ENCODE measurements at regions not wholly inside any gene's neighbourhood (a gene's known extent, or its start where the extent isn't known, plus 50 kb on each side); places are given as distances from the start of the nearest gene placed in this dataset.
A peak's percentile ranks its signal among the peaks of the same experiment; 100 is the strongest.

DNA sequence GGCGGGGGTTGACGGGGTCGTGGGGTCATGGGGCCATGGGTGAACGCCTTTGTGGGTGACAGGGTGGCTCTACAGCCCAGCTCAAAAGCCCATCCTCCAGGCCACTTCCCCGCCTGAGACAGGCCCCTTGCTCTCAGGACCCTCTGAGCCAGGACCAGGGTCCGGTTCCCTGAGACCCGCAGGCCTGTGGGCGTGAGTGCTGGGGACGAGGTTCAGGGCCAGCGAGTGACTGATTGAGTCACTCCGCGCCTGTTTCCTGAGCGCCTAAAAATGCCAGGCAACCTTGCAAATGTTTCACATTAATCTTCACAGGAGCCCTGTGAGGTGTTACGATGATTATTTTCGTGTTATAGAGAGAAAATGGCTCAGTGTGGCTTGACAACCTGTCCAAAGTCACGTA, 97.8 kb downstream of the ZNF674 start:
- DNase-seq, result peak in 1 of 3 donors; percentile 29

DNA sequence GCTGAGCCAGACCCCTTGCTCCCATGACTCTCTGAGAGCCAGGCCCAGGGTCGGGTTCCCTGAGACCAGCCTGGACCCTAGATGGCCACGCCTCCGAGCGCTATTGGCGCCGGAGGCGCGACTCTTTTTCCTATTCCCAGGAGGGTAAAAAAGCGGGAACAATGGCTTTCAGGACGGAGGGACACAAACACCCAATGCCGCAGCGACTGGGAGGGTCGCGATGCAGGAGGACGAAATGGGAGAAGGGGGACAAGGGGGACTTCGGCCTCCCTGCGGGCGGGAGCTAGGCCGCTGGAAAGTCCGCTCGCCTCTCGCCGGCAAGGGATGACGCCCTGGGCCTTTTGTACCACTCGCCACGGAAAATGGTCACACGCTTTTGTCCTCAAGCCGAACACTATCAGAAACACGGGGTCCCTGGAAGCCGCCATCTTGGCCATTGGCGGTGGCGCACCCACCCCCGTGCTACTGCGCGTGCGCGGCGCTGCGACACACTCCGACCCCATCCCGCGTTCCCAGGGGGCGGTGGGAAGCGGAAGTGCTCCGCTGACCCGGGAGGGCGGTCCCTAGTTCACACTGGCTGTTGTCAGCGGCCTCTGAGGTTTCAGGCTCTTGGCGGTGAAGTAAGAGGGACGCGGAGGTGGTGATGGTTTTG, 98.4 kb downstream of the ZNF674 start:
- DNase-seq, result peak; percentile 91 to 95 (median 91)

DNA sequence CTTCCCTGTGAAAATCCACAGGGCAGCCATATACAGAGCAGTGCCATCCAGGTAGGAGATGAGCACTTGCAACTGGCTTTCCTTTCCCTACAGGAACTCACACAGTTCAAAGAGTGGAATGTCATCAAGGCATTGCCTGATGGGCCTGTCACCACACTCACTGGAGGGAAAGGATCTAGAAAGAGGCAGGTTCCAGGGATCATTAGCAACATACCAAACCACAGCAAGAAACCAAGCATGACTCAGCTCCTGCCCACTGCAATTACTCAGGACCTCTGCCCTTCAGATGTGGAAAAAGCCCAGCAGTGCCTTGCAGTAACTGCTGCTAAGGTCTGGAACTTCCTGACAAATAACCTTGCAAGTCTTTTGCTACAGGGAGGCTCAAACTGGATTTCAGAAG, 101.2 kb downstream of the ZNF674 start:
- peak; percentile 70 to 84 (median 76) for DNase-seq

DNA sequence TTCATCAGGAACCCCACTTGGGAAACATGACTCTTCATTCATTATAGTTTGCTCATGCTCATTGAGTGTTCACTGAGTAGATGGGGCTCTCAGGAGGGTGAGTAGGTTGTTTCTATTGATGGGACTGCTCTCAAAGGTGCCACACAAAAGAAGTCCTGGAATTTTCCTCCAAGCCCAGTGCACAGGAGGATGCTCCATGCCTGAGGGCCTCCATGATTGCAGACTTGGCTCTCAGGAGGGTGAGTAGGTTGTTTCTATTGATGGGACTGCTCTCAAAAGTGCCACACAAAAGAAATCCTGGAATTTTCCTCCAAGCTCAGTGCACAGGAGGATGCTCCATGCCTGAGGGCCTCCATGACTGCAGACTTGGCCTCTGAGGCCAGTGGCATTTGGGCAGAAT, 108.5 kb downstream of the ZNF674 start:
- DNase-seq, result no peak

DNA sequence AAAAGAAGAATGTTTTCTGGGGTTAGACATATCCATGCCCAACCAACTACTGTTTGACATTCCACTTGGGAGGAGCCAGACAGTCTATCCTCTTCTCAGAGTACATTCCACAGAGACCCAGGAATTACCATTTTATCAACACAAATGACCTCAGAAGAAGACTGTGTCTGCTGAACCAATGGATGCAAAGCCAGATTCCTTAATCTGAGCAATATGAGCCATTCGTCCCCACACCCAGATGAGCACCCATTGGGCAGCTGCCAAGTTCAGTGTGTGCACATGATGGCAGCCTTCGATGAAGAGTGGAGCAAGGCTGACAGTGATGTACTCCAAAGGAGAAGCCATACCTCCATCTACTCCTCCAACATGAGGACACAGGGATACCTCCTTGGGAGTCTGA, 111.3 kb downstream of the ZNF674 start:
- DNase-seq, result no peak

DNA sequence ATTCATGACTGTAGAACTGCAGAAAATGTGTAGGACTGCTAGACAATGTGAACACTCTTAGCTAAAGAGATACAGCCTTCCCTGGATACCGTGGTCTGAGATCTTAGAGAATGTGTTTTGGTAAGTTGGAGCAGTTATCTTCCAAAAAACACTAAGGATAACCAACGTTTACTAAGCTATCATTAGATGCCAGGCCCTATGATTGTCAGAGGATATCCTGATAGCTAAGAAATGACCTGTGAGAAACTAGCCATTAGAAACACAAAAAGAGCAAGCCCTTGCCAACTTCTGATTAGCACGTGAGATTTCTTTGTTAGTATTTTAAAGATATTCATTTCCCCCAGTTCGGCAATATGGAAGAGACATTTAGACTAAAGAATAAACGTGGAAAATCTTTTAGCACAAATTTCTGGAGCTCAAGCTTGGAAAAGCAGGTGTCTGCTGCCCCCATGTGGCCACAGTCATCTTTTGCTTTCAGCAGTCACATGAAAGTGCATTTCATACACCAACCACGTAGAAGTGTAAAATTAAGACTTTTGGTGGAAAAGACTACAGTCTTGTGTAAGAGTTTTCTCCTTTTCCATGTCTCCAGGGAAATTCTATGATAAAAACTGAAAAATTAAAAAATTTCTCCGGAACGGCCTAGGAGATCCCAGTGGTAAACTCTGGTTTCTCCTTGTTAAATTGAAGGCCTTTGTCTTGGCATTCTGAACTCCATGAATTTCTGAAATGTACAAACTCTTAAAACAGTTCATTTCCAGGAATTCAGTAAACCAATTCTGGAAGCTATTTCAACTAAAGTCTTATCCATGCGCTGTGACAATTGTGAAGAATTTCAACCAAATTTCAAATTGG, 136.4 kb downstream of the ZNF674 start:
- peak; percentile 59 to 77 (median 76) for DNase-seq

DNA sequence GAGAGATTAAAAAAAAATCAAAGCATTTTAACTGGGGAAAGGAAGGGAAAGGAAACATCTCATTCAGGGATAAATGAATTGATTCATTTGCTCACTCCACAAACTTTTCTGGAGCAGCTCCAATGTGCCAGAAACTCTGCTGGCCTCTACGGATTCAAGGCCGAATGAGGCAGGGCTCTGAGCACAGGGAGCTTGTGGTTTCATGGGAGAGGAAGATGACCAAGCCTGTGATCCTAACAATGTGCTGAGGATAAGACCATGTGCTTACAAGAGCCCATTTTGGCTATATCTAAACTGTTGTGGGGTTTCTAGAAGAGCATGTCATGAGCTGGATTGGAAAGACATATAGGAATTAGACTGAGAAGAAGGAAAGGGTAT, 137.5 kb downstream of the ZNF674 start:
- DNase-seq, result no peak

DNA sequence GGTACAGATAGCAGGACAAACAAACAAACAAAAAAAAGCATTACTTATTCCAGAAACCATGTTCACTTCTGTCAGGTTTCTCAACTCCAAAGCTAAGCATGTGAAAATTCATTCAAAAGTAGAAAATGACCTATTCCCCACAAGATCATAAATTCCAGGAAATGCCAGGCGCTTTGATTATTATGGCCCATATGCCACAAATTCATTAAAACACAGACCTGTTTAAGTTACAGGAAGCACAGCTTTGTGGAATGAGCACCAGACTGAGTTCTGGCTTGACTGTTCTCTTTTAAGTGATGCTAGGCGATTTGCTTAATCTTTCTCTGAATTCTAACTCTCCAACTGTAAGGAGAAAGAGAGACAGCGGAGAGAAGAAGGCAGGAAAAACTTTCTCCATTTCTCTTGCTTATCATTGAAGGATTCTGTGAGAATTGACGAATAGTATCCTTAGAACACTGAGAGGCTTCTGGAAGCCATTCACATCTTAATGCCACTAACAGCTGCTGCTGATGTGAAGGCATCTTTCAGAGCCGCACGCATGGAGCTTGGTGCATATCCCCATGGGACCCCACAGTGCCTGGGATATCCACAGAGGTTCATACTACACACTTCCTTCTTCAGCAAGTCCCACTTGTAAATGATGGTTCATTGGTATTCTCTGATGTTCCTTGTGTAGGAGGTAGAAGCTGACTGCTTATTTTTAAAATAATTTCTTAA, 138.0 kb downstream of the ZNF674 start:
- DNase-seq, result no peak

DNA sequence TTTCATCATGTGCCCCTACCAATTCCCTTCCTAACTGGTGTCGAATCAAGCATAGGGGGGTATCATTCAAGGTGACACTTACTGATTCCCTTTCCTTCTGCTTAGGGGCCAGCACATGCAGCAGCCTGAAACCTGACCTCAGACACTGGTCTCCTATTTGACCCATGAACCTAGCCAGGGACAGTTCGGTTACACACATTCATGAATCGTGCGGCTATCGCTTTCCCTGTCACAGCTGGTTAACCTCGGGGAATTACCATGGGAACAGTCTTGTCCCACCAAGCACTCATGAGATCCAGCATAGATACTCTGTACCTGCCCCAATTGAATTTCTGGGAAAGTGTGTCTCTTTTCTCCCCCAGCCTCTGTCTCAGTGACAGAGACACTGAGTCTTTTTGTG, 140.4 kb downstream of the ZNF674 start:
- no peak for DNase-seq

DNA sequence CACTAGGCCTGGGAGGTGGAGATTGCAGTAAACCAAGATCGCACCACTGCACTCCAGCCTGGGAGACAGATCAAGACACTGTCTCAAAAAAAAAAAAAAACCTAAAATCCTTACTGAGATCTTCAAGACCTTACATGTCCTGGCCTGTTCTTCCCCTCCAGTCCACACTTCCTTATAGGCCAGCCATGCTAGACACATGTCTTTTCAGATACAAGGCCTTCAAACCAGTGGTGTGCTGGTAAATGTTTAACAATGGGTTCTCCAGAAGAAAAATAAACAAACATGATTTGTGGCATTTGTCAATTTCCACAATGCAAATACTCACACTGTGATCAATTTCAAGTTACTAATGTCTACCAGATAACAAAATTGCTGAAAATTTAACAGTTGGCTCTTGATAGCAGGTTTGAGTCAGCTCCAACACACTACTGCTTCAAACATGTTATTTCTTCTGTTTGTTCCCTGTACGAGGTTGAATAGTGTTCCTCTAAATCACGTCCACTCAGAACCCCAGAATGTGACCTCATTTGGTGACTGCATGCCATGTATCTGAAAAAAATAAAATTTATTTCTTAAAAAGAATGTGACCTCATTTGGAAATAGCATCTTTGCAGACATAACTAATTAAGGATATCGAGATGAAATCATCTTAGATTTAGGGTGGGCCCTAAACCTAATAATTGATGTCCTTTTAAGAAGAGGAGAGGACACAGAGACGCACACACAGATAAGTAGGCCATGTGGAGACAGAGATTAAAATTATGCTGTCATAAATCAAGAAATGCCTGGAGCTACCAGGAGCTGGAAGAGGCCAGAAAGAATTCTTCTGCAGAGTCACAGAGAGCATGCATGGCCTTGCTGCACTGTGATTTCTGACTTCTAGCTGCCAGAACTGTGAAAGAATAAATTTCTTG, 144.4 kb downstream of the ZNF674 start:
- DNase-seq, result no peak

DNA sequence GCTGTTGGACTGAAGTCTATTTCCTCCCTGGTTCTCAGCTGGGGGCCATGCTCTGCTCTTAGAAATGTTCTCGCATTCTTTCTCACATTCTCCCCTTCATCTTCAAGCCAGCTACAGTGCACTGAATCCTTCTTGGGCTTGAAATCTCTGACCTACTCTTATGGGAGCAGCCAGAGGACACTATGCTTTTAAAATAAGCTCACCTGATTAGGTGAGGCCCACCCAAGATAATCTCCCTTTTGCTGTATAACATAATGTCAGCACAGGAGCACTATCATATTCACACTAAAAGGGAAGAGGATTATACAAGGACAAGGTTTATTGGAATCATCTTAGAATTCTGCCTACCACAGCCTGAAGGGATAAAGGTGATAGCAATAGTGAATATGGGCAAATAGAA, 146.3 kb downstream of the ZNF674 start:
- DNase-seq, result no peak

DNA sequence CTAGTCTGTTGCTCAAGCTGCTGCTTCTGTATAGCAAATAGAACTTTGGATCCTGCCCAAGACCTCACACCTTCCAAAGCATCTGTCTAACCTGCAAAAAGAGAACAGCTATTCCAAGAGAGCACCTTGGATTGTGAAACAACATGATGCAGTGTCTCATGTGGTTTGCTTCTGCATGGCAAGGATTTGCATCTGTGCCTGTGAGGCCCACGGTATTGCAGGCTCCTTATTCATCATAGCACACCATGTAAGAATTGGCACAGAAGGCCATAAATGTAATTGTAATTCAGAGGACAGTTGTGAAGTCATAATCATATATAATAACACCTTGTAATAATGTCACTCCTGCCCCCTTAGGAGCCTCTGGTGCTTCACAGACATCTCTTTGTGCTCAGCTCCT, 147.1 kb downstream of the ZNF674 start:
- DNase-seq, result no peak

DNA sequence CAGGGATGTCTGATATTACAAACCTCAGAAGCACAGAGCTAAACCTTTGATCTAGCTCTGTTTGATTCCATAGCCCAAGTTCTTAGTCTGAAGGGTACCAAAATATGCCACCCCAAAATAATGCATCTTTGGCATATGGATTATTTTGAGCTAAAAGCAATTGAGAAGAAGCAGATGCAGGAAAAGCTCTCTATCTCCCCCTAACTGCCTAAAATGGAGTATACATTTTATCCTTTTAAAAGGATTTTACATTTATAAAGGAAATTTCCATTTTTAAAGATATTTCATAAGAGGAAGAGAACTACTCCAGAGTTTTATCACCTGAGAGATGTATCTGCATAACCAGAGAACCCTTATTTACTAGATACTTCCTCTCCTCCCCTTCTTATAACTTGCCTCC, 158.7 kb downstream of the ZNF674 start:
- DNase-seq, result peak in 2 of 3 donors; percentile 4 to 8

DNA sequence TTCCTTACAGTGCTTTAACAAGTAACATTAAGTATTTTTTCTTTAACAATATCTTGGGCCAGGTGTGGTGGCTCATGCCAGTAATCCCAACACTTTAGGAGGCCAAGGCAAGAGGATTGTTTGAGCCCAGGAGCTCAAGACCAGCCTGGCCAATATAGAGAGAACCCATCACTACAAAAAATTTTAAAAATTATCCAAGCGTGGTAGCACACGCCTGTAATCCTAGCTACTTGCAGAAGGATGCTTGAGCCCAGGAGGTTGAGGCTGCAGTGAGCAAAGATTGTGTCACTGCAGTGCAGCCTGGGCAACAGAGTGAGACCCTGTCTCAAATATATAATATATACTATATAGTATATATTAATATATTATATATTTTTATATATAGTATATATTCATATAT, 162.2 kb downstream of the ZNF674 start:
- no peak for DNase-seq

DNA sequence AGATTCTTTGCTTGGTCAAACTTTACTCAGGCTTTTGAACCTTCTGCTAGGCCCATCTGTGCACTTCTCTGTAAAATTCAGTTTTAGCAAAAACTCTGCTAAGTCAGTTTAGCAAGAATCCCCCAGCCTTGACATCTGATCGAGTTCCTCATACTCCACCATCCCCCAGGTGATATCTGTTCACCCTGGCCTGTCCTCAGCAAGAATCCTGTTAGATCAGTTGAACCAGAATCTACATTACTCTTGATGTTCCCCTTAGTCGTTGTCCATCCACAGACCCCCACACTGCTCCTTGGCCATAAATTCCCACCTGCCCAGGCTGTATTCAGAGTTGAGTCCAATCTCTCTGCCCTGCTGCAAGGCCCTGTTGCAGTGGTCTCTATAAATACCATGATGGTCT, 162.6 kb downstream of the ZNF674 start:
- no peak for DNase-seq

DNA sequence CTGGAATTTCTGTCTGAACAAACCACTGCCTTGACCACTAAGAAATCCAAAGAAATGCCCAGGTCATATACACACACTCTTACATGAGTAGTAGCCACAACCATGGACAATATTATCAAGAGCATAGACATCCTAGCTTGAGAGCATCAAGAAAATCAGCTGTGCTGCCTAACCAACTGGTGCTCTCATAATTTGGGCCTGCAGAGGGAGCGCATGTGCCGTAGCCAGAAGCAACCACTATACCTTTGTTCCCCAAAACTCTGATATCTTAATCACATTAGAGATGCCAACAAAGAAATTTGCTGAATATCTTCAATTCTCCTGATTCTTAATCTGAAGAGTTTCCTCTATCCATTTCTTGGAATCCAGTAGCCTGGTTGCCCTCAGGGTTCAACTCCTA, 163.6 kb downstream of the ZNF674 start:
- DNase-seq, result peak; percentile 22 to 51 (median 45)

DNA sequence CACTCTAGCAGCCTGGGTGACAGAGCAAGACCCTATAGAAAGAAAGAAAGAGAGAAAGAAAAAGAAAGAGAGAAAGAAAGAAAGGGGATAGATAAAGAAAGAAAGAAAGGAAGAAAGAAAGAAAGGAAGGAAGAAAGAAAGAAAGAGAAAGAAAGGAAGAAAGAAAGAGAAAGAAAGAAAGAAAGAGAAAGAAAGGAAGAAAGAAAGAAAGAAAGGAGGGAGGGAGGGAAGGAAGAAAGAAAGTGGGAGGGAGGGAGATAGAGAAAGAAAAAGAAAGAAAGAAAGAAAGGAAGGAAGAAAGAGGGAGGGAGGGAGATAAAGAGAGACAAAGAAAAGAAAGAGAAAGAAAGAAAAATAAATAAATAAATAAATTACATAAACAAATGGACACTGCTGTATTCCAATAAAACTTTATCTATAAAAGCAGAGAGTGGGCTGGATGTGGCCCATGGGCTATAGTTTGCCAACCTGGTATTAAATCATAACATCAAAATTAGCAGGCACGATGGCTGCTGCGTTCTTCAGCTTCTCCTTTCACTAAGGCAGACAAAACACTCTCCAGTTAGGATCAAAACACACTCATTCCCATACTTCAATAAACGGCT, 165.0 kb downstream of the ZNF674 start:
- DNase-seq, result peak in 2 of 3 donors; percentile 7

DNA sequence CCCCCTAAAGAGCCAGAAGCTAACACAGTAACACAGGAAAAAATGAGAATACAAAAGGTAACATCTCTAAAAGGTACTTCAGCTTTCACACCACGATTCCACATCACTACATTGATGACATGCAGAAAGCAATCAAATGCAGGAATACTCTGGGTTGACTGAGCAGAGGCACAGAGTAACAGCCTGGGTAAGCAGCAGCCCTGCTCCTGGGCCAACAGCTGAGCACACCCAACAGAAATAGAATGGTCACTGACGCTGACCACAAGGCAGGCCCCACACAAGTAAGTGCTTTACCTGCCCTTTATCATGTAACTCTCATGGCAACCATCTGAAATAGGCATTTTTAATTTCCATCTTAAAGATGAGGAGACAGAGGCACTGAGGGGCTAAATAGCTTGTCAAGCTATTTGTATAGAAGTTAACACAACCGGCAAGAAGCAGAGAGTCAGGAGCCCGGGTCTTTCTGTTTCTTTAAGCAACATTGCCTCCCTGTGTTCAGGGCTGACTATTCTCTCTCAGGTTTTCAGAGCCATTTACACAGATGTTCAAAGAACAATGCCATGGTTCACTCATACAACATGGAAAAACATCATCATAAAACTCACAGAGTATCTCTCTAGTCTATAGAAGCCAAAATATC, 168.9 kb downstream of the ZNF674 start:
- DNase-seq, result peak; percentile 24 to 48 (median 31)

DNA sequence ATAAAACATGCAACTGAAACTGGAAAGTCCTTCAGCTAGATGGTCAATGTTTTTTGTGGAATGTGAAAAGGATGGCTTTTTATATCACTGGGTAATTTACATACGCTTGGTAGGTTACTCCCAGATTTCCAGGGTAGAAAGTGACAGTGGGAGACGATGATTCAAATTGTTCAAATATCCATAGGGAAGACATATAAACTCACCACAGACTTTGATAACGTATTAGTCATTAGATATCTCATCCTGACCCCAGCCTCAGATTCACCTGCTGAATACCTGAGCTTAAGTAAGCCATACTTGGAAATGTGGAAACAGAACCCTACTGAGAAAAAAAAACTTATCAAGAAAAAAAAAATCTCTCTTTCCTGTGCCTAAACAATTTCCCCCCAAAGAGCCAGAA, 169.4 kb downstream of the ZNF674 start:
- no peak for DNase-seq

DNA sequence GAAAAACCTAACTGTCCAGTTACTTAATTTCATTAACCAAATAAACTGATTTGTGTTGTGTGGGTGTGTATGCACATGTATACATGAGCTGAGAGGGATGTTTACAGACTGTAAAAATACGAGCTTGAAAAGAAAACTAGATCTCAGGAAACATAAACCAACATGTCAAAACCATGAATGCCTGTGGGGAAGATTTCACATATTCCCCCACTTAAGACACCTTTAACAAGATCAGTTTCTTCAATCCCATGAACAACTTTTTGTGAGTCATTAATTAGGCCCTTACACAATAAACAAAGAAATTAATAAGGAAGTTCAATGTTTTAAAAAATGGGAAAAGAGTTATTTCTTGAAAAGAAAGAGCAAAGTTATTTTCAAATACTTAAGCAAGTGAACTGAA, 170.8 kb downstream of the ZNF674 start:
- DNase-seq, result peak in 2 of 3 donors; percentile 14 to 18

DNA sequence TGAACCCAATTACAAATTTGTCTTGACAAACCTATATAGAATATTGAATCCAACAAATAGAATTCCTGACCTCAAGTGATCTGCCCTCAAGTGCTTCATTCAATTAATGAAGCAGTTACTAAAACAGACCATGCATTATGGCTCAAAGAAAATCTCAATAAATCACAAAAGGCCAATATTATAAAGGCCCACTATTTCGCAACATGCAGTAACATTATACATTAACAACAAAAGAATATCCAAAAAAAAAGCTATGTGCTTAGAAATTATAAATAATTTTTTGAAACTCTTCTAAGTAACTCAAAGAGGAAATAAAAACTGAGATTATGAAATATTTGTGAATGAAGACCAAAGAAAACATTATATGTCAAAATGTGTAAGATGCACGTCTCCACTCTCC, 177.7 kb downstream of the ZNF674 start:
- no peak for DNase-seq
